Hepatocyte (in vitro differentiated cells): ENCODE measurements at regions not wholly inside any gene's neighbourhood (a gene's known extent, or its start where the extent isn't known, plus 50 kb on each side); places are given as distances from the start of the nearest gene placed in this dataset.

Experiments used
- EZH2 ChIP-seq: fragments of 200-600 bp; sonication (generic); IDR thresholded peaks from 2 replicates; pipeline ENCODE4 v1.6.1; 2016; ENCODE audit warnings: antibody characterized with exemption, mild to moderate bottlenecking, borderline replicate concordance
- EZH2phosphoT487 ChIP-seq: fragments of 200-600 bp; sonication (generic); IDR thresholded peaks from one replicate; pipeline ENCODE4 v1.6.1; 2018; ENCODE audit warnings: antibody characterized with exemption, mild to moderate bottlenecking, low read depth, moderate library complexity; ENCODE audit not compliant: unreplicated experiment, severe bottlenecking
- TF ChIP-seq, protein P1 (sequence below): fragments of 200-600 bp; sonication (generic); IDR thresholded peaks from 2 replicates; pipeline ENCODE4 v1.5.1; 2016; ENCODE audit warnings: antibody characterized with exemption, mild to moderate bottlenecking; ENCODE audit not compliant: poor library complexity

DNA sequence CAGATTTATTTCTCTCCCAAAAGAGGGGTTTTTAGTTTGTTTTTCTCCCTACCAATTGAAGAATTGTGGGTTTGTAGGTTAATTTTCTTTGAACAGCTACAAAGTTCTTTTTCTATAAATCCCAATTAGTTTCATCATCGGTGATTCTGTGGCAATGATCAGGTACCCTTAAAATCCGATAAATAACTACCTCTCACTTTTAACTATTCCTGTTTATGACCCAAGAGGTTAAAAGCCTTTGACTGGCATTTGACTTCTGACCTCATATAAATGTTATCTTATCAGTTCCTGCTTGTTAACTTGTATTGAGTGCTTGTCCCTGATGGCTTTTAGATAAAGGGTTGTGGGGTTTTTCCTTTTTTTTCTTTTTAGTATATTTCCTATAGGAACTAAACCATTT lies 124.4 kb upstream of the TMEM161B start:
- TF ChIP-seq, protein P1, sequence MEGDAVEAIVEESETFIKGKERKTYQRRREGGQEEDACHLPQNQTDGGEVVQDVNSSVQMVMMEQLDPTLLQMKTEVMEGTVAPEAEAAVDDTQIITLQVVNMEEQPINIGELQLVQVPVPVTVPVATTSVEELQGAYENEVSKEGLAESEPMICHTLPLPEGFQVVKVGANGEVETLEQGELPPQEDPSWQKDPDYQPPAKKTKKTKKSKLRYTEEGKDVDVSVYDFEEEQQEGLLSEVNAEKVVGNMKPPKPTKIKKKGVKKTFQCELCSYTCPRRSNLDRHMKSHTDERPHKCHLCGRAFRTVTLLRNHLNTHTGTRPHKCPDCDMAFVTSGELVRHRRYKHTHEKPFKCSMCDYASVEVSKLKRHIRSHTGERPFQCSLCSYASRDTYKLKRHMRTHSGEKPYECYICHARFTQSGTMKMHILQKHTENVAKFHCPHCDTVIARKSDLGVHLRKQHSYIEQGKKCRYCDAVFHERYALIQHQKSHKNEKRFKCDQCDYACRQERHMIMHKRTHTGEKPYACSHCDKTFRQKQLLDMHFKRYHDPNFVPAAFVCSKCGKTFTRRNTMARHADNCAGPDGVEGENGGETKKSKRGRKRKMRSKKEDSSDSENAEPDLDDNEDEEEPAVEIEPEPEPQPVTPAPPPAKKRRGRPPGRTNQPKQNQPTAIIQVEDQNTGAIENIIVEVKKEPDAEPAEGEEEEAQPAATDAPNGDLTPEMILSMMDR, result no peak
- TF ChIP-seq EZH2 (no peak), EZH2phosphoT487 (no peak)
